GM13977 (cell line): ENCODE measurements at regions not wholly inside any gene's neighbourhood (a gene's known extent, or its start where the extent isn't known, plus 50 kb on each side); places are given as distances from the start of the nearest gene placed in this dataset.

ENCODE experiments used
- DNase-seq: peaks from one replicate; pipeline ENCODE4 v3.0.0; 2012; ENCODE audit warnings: low spot score
- in situ Hi-C: fragments of 300-500 bp; cut with MboI; formaldehyde crosslinking; loops from one replicate; pipeline ENCODE4 v1.12.0; 2022; ENCODE audit warnings: low sequenced_read_pairs, low pct_unique_long_range_greater_than_20kb, mixed read lengths, inconsistent platforms; ENCODE audit not compliant: unreplicated experiment
- TF ChIP-seq, protein P1 (sequence below): IDR thresholded peaks from 2 replicates; pipeline ENCODE4 v1.5.1; 2012; ENCODE audit warnings: mild to moderate bottlenecking, control low read depth; ENCODE audit not compliant: insufficient read depth; ENCODE audit errors: extremely low read depth, missing control alignments

- no peak for DNase-seq
- in situ Hi-C loops, result no loop called here
- TF ChIP-seq, protein P1, sequence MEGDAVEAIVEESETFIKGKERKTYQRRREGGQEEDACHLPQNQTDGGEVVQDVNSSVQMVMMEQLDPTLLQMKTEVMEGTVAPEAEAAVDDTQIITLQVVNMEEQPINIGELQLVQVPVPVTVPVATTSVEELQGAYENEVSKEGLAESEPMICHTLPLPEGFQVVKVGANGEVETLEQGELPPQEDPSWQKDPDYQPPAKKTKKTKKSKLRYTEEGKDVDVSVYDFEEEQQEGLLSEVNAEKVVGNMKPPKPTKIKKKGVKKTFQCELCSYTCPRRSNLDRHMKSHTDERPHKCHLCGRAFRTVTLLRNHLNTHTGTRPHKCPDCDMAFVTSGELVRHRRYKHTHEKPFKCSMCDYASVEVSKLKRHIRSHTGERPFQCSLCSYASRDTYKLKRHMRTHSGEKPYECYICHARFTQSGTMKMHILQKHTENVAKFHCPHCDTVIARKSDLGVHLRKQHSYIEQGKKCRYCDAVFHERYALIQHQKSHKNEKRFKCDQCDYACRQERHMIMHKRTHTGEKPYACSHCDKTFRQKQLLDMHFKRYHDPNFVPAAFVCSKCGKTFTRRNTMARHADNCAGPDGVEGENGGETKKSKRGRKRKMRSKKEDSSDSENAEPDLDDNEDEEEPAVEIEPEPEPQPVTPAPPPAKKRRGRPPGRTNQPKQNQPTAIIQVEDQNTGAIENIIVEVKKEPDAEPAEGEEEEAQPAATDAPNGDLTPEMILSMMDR, result no peak
These were observed 434.7 kb downstream of the FOXO1 start for GRCh38 chr13:40231751-40232150.

- in situ Hi-C loops, result no loop called here
These were observed 434.0 kb downstream of the FOXO1 start for GRCh38 chr13:40232311-40233040.

GRCh38 chr13:40233731-40234195 is 432.7 kb downstream of the FOXO1 start:
- in situ Hi-C loops, result no loop called here
- TF ChIP-seq, protein P1, result no peak
- DNase-seq, result no peak

More at GRCh38 chr13:40232311-40233040, 434.0 kb downstream of the FOXO1 start:
- DNase-seq, result no peak
- TF ChIP-seq, protein P1, result no peak

GRCh38 chr13:40235160-40235796 is 431.2 kb downstream of the FOXO1 start:
- TF ChIP-seq, protein P1, result no peak
- in situ Hi-C loops, result no loop called here
- DNase-seq, result no peak

DNA sequence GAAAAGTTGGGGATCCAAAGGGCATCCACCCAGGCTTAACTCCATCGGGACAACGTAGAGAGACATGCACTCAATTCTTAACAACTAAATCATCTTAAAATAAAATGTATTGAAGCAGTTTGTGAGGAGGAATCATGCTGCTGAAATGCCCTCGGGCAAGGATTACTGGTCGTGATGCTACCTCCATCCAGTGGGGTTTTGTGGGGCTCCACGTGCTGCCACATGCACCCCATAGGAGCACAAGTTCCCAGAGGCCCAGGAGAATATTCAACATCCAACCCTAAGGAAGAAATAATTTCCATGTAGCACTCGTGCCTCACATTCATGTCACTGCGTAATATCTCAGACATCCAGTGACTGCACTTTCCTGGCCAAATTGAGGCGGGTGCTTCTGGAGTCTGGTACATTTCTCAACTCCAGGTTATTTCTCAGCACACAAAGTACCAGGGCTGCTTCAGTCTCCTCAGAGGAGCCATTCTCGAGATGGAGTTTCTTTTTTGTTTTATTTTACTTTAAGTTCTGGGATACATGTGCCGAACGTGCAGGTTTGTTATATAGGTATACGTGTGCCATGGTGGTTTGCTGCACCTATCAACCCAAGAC is 429.8 kb downstream of the FOXO1 start:
- TF ChIP-seq, protein P1, result no peak
- in situ Hi-C loops, result no loop called here
- DNase-seq, result no peak

DNA sequence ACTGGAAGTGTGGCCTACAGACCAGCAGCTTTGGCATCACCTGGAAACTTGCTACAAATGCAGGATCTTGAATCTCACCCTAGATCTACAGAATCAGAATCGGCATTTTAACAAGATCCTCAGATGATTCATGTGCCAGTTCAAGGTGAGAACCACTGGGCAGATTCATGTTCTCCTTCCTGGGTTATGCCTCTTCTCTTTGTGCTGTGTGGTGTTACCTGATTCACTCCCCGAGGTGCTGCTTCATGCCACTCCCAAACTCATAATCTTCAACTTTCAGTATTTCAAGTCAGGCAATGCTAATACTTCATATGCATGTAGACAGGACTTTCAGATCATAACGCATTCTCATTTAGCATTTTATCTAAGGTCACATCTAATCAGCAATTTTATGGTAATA is 427.7 kb downstream of the FOXO1 start:
- in situ Hi-C loops, result no loop called here
- DNase-seq, result no peak
- TF ChIP-seq, protein P1, result no peak
